ENCODE measurements at regions not wholly inside any gene's neighbourhood (a gene's known extent, or its start where the extent isn't known, plus 50 kb on each side); places are given as distances from the start of the nearest gene placed in this dataset.

- H3K36me3 ChIP-seq (ENCODE audit: control insufficient read depth, insufficient read depth, low read length), result no peaks in the 10 kb centered on the region
- no peaks in the 10 kb centered on the region for H3K4me1 ChIP-seq (ENCODE audit: control insufficient read depth, insufficient read depth, low read length)
- no peak overlapping the region for H2AFZ ChIP-seq (replicated peaks; ENCODE audit: low read length, poor library complexity)
- no peak overlapping the region for H3K14ac ChIP-seq (replicated peaks; ENCODE audit: low read depth, low read length)
- H2BK20ac ChIP-seq (ENCODE audit: low read depth, low read length), result no peak overlapping the region
- 100% methylated on average over 2 of the region's 4 CpGs; no CpG with 5 or more reads in 1 of the 2 experiments for WGBS, 2 experiments (ENCODE audit: extremely low coverage in 2 of 2, insufficient read length in 1 of 2)
- no peak overlapping the region for H3K4me2 ChIP-seq (ENCODE audit: low read depth, low read length)
- POLR2A ChIA-PET (ENCODE audit: unreplicated experiment), result no interaction called here
- no peaks in the 10 kb centered on the region for H3K79me1 ChIP-seq (ENCODE audit: low read depth in 1 of 2, low read length in 2 of 2)
- no peak overlapping the region for H2BK15ac ChIP-seq (ENCODE audit: low read depth, low read length)
- no peak overlapping the region for H2AK5ac ChIP-seq (ENCODE audit: low read depth, low read length)
- no peaks in the 10 kb centered on the region for H3K27me3 ChIP-seq (ENCODE audit: control insufficient read depth, insufficient read depth, low read length)
- H4K91ac ChIP-seq (ENCODE audit: insufficient read depth, low read depth, low read length), result no peak overlapping the region
- H3K9me1 ChIP-seq (ENCODE audit: insufficient read depth, low read length), result no peaks in the 10 kb centered on the region
- intact Hi-C loops (cut with micrococcal nuclease) (no loop called here), dilution Hi-C loops (cut with HindIII; ENCODE audit: low sequenced_read_pairs, unreplicated experiment) (no loop called here), in situ Hi-C loops (cut with MboI; ENCODE audit: low sequenced_read_pairs) (loop anchor here (25.0 kb wide), 2 partner anchors 796 to 971 kb away; no protein-coding TSS in a partner anchor)
- BruUV-seq (replicated peaks), result no TSS peak
- TF ChIP-seq CEBPB (IDR thresholded peaks at IDR 0.05; ENCODE audit: low read depth, low read length) (no peak), BHLHE40 (IDR thresholded peaks at IDR 0.05; ENCODE audit: low read depth, low read length) (no peak), RFX5 (IDR thresholded peaks at IDR 0.05; ENCODE audit: low read depth, low read length) (no peak), RCOR1 (IDR thresholded peaks at IDR 0.05; ENCODE audit: insufficient replicate concordance, low read length) (no peak), USF2 (IDR thresholded peaks at IDR 0.05; ENCODE audit: low read depth, low read length) (no peak), MAZ (IDR thresholded peaks at IDR 0.05; ENCODE audit: borderline replicate concordance, low read depth, low read length) (no peak), SMC3 (IDR thresholded peaks at IDR 0.05; ENCODE audit: low read depth, low read length) (no peak), MXI1 (IDR thresholded peaks at IDR 0.05; ENCODE audit: borderline replicate concordance, low read depth, low read length) (no peak), CTCF (conservative IDR thresholded peaks at IDR 0.05; ENCODE audit: low read depth, low read length) (no peak), MAFK (IDR thresholded peaks at IDR 0.05; ENCODE audit: low read depth, low read length) (no peak), FOS (IDR thresholded peaks at IDR 0.05; ENCODE audit: low read depth, low read length) (no peak), ELK1 (IDR thresholded peaks at IDR 0.05; ENCODE audit: borderline replicate concordance, low read depth, low read length) (no peak), POLR2A (IDR thresholded peaks at IDR 0.05; ENCODE audit: low read depth, low read length) (no peak), RAD21 (IDR thresholded peaks at IDR 0.05; ENCODE audit: low read length) (no peak), NFE2L2 (IDR thresholded peaks at IDR 0.05; ENCODE audit: low read depth, low read length) (no peak), CHD1 (IDR thresholded peaks at IDR 0.05; ENCODE audit: low read depth, low read length) (no peak)
- no peak overlapping the region for H2BK120ac ChIP-seq (ENCODE audit: low read depth, low read length)
- no peak overlapping the region for H3K18ac ChIP-seq (ENCODE audit: low read depth, low read length)
- no peak overlapping the region for H3K4ac ChIP-seq (ENCODE audit: low read depth, low read length)
- H3K23ac ChIP-seq (ENCODE audit: low read depth, low read length), result no peak overlapping the region
- DNase-seq, result no peak
- no peak overlapping the region for H3K56ac ChIP-seq (ENCODE audit: extremely low read depth, insufficient read depth, low read length)
- H4K20me1 ChIP-seq (ENCODE audit: insufficient read depth, low read length), result no peaks in the 10 kb centered on the region
- ATAC-seq (ENCODE audit: low read depth), result no peak
- CTCF ChIA-PET, result no interaction called here
- no peak overlapping the region for H4K8ac ChIP-seq (ENCODE audit: low read depth in 2 of 2, low read length in 2 of 2)
- no peak overlapping the region for H2AK9ac ChIP-seq (replicated peaks; ENCODE audit: low read depth, low read length, poor library complexity)
- no peak overlapping the region for H2BK5ac ChIP-seq (ENCODE audit: low read depth, low read length, poor library complexity, severe bottlenecking)
- peaks cover 3% of the 10 kb centered on the region for H3K9me3 ChIP-seq (ENCODE audit: control insufficient read depth, insufficient read depth, low read length)
- H4K5ac ChIP-seq (ENCODE audit: low read depth, low read length), result no peak overlapping the region
- H3K27ac ChIP-seq (ENCODE audit: insufficient read depth, low read length), result no peak overlapping the region
- no peak overlapping the region for H3K9ac ChIP-seq (ENCODE audit: low read depth, low read length)
- no peak overlapping the region for H3K4me3 ChIP-seq (ENCODE audit: insufficient read depth, low read depth, low read length)
These were observed 87.1 kb upstream of the IPO5 start for GRCh38 chr13:97866346-97866745.
